Stimulated activated naive B cell treated with anti-CD40 and anti-IgM and Interleukin-4, amounts not matched to agents 10 μg/mL and 1 μg/mL and 100 μg/mL, for 72 hours (primary cell): ENCODE measurements at regions not wholly inside any gene's neighbourhood (a gene's known extent, or its start where the extent isn't known, plus 50 kb on each side); places are given as distances from the start of the nearest gene placed in this dataset.
"Not testable (repeated sequence)": the region's sequence is repeated elsewhere in the genome, so short reads cannot be mapped to it uniquely, and the experiment has no call there.

Experiments used
- ATAC-seq, 2 donors: fragments of 150-1000 bp; cut with Tn5 transposase; replicated peaks; 2 replicates each; pipeline ENCODE4 v1.10.0; 2021; ENCODE audit warnings: moderate library complexity in 1 of 2
- DNase-seq: peaks from one replicate; pipeline ENCODE4 v3.0.0; 2021
- H3K27ac Mint-ChIP-seq: one replicate; pipeline ENCODE4 v1.8.0; 2022; ENCODE audit warnings: mild to moderate bottlenecking, mixed read lengths
- H3K27me3 Mint-ChIP-seq, 2 donors: one replicate each; pipeline ENCODE4 v1.8.0; 2022; ENCODE audit warnings: mixed read lengths in 2 of 2
- H3K36me3 Mint-ChIP-seq, 2 donors: one replicate each; pipeline ENCODE4 v1.8.0; 2022; ENCODE audit warnings: mixed read lengths in 2 of 2, mild to moderate bottlenecking in 1 of 2
- H3K4me1 Mint-ChIP-seq, 2 donors: one replicate each; pipeline ENCODE4 v1.8.0; 2022; ENCODE audit warnings: mixed read lengths in 2 of 2, mild to moderate bottlenecking in 1 of 2
- H3K4me3 Mint-ChIP-seq, 2 donors: one replicate each; pipeline ENCODE4 v1.8.0; 2022; ENCODE audit warnings: mild to moderate bottlenecking in 2 of 2, mixed read lengths in 2 of 2, moderate library complexity in 1 of 2
- H3K9me3 Mint-ChIP-seq, 2 donors: one replicate each; pipeline ENCODE4 v1.8.0; 2022; ENCODE audit warnings: mixed read lengths in 2 of 2, mild to moderate bottlenecking in 1 of 2

DNA sequence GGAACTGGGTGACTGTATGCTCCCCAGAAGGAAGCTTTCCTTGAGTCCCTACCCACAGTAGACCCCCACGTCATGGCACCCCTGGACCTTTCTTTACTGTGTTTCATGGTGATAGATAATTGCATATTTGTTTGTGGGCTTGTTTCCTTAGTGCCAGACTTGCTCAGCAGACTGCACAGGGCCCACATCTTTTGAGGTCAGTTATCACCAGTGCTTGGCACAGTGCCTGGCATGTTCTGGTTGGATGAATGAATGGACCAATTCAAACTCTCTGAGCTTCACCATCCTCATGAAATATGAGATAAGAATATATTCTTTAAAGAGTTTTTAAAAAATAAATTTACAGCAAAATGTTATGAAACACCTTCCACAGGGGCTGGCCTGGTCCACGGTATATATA lies 78.4 kb upstream of the EMX2 start:
- DNase-seq (no peak), ATAC-seq (no peak)
- Mint-ChIP-seq H3K9me3 (peaks cover 0 to 2% of the 10 kb centered on the region in 2 donors), H3K27ac (no peak overlapping the region), H3K36me3 (no peaks in the 10 kb centered on the region), H3K27me3 (peaks cover 6 to 7% of the 10 kb centered on the region in 2 donors), H3K4me1 (peaks cover 0 to 3% of the 10 kb centered on the region in 2 donors), H3K4me3 (no peak overlapping the region)

DNA sequence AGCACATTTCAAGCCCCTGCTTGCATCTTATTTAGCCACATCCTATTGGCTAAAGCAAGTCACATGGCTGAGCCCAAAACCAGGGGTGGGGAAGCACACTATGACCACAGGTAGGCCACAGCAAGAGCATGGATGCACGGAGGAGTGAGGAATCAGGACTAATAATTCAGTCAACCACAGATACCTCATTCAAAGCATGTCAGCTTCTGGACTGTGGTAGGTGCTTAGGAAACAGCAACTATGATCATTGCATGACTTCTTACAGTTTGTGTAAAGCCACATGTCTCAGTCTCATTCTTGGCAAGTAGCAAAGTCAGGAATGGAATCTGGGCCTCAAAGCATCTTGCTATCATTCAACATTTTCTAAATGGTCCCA lies 79.0 kb upstream of the EMX2 start:
- H3K27me3 Mint-ChIP-seq: peaks cover 7 to 12% of the 10 kb centered on the region in 2 donors
- peaks cover 0 to 2% of the 10 kb centered on the region in 2 donors for H3K9me3 Mint-ChIP-seq
- no peak overlapping the region for H3K4me3 Mint-ChIP-seq

DNA sequence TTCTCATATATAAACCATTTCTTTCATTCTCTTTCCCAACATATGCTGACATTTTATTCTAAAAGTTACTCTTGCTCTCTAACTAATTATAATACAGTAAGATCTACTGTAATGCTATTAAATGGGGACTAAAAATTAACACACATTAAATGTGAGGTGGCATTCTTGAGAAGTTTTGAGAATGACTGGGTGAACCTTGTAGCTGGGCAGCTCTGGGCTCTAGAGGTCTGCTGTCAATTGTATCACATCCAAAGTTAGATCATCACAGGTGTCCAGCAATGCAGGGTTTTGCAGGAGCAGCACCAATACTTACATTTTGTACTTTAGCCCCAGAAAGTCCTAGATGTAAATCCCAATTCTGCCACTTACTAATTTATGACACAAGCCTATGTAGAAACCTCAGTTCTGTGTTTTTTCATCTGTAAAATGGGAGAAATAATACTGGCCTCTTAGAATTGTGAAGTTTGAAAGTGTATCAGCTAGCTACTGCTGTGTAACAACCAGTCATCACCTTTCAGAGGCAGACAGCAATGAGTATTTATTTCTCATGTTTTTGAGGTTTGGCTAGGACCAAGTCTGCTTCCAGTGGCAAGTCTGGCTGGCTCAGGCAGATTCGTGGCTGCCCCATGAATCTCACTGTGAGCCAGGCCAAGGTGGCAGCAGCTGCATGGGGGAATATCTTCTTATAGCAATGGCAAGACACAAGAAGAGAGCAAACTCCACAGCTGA lies 79.6 kb upstream of the EMX2 start:
- ATAC-seq (no peak), DNase-seq (no peak)
- Mint-ChIP-seq H3K36me3 (no peaks in the 10 kb centered on the region), H3K4me1 (peaks cover 0 to 3% of the 10 kb centered on the region in 2 donors), H3K9me3 (peaks cover 0 to 2% of the 10 kb centered on the region in 2 donors), H3K27ac (no peak overlapping the region), H3K4me3 (no peak overlapping the region), H3K27me3 (peaks cover 7 to 18% of the 10 kb centered on the region in 2 donors)

More for the DNA sequence above, 79.0 kb upstream of the EMX2 start:
- ATAC-seq (peak in 1 of 2 donors; percentile 22), DNase-seq (no peak)
- Mint-ChIP-seq H3K4me1 (peaks cover 0 to 3% of the 10 kb centered on the region in 2 donors), H3K27ac (no peak overlapping the region), H3K36me3 (no peaks in the 10 kb centered on the region)

DNA sequence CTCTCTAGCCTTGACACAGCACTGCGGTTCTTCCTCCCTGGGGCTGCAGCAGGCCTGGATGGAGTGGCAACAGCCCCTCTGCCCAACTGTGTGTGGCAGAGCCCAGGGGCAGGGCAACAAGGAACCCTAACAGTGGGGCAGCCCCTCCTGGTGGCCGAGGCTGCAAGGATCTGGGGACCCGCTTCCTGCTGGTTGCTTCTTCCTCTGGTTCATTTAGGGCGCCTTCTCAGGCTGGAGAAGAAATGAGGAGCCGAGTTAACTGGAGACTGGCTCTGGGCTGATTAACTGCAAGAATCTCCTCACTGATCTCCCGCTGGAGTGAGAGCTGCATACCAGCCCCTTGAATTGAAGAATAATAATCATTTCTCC lies 80.1 kb upstream of the EMX2 start:
- H3K27me3 Mint-ChIP-seq: peaks cover 7 to 24% of the 10 kb centered on the region in 2 donors
- peaks cover 0 to 3% of the 10 kb centered on the region in 2 donors for H3K4me1 Mint-ChIP-seq
- H3K36me3 Mint-ChIP-seq: no peaks in the 10 kb centered on the region
- H3K9me3 Mint-ChIP-seq: peaks cover 0 to 2% of the 10 kb centered on the region in 2 donors
- no peak overlapping the region for H3K4me3 Mint-ChIP-seq
- no peak for ATAC-seq
- H3K27ac Mint-ChIP-seq: no peak overlapping the region
- DNase-seq: no peak

DNA sequence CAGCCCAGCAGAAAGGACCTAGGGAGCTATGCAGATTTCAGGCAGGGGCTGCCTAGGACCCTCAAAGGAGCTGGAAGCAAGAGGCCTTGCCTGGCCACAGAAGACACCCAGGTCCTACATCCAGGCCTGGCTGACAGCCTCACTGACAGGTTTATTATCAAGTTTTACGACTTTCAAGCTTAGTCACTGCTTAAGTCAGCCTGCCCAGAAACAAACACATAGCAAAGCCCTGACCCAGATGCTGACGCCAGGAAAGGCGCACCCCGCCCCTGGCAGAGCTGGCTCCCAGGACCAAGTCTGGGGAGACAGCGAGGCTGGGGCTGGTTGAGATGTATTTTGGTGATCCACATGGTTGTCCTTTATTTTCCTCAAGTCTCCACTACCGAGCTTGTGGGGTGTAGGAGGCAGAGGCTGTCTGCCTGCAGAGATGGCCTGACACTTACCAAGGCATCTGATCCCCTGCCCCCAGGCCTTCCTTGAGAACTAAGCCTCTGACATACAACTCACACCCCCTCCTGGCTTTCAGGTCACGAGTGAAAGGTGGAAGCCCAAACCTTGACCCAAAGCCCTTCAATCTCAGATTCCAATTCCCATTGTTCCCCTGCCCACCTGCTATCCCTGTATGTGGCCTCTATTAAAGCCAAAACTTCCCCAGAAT lies 80.7 kb upstream of the EMX2 start:
- Mint-ChIP-seq H3K4me1 (peaks cover 0 to 3% of the 10 kb centered on the region in 2 donors), H3K36me3 (no peaks in the 10 kb centered on the region), H3K9me3 (peaks cover 0 to 2% of the 10 kb centered on the region in 2 donors), H3K27me3 (peaks cover 9 to 25% of the 10 kb centered on the region in 2 donors), H3K27ac (no peak overlapping the region), H3K4me3 (no peak overlapping the region)
- DNase-seq (no peak), ATAC-seq (no peak)

DNA sequence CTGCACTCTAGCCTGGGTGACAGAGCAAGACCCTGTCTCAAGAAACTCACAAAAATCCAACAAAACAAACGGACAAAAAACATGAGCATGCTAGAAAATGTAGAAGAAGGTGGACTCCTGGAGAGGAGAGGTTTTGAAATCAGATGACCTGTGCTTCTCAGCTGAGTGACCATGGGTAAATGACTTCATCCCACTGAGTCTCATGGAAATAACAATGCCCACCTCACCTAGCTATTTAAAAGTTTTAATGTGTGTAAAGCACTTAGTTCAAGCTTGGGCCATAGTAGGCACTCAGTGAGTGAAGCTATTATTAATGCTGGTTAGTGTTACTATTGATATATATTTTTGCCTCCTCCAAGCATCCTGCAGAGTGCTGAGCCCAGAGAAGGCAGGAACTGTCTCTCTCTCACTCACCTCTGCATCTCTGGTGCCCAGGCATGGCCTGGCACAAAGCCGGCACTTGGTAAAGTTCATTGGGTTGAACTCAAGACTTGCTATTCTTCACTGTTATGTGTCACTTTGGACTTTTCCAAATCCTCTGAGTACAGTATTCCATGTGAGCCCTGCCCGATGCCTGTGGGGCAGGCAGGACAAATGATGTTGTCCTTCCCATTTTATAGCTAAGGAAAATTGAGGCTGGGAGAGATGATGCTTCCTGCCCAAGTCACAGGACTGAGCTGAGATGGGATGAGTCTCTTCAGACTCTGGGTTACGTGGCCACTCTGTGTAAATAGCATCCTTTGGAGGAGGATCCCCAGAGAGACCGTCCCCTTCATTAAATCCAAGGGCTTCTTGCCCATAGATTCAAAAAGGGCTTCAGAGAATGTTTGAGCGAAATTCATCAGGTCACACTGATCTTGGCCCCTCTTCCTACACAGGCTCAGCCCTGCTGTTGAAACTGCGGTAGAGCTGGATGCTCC lies 81.4 kb upstream of the EMX2 start:
- DNase-seq (no peak), ATAC-seq (no peak)
- H3K27me3 Mint-ChIP-seq: peaks cover 13 to 25% of the 10 kb centered on the region in 2 donors
- H3K4me1 Mint-ChIP-seq: peaks cover 0 to 3% of the 10 kb centered on the region in 2 donors
- H3K4me3 Mint-ChIP-seq: no peak overlapping the region
- no peak overlapping the region for H3K27ac Mint-ChIP-seq
- no peaks in the 10 kb centered on the region for H3K36me3 Mint-ChIP-seq
- peaks cover 0 to 2% of the 10 kb centered on the region in 2 donors for H3K9me3 Mint-ChIP-seq

DNA sequence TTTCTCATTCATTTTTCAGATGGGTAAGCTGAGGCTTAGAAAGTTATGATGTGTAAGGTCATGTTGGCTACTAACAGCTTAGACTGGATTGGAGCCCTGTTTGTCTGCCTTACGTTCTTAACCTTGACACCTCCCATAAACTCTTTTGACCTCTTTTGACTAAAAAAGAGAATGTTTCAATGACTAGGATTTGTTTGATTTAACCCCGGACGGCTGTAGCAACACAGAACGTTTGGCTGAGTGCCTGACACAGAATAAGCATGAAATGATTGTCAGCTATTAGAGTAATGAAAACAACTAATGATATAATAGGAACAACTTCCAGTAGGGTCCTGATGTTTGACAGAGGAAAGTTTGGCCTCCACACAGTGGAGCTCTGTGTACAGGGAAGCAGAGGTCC lies 83.3 kb upstream of the PDZD8 start:
- ATAC-seq (no peak), DNase-seq (no peak)
- Mint-ChIP-seq H3K27me3 (peaks cover 19 to 37% of the 10 kb centered on the region in 2 donors), H3K36me3 (peaks cover 0 to 2% of the 10 kb centered on the region in 2 donors), H3K4me1 (peaks cover 0 to 3% of the 10 kb centered on the region in 2 donors), H3K9me3 (peaks cover 0 to 7% of the 10 kb centered on the region in 2 donors), H3K27ac (no peak overlapping the region), H3K4me3 (no peak overlapping the region)

DNA sequence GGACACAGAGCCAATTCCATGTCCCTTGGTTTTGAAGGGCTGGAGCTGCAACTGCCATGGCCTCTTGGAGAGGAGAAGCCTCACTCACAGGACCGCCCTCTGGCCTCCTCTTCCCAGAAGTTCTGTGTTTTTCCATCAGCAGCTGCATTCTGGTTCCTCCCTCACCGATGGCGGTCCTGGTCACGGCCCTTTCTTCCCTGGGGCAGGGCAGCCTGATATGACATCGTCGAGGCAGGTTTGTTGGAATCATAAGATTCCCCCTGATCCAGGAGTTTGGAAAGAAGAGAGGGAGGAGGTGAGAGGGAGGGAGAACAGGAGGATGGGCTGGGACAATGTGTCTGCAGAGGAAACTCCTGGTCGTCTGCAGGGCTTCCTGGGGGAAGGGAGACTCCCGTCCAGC lies 82.7 kb upstream of the PDZD8 start:
- H3K4me1 Mint-ChIP-seq: peaks cover 0 to 3% of the 10 kb centered on the region in 2 donors
- ATAC-seq (no peak), DNase-seq (no peak)
- peaks cover 5 to 10% of the 10 kb centered on the region in 2 donors for H3K9me3 Mint-ChIP-seq
- H3K27ac Mint-ChIP-seq: no peak overlapping the region
- H3K27me3 Mint-ChIP-seq: peaks cover 19 to 41% of the 10 kb centered on the region in 2 donors
- peaks cover 0 to 2% of the 10 kb centered on the region in 2 donors for H3K36me3 Mint-ChIP-seq
- H3K4me3 Mint-ChIP-seq: no peak overlapping the region

DNA sequence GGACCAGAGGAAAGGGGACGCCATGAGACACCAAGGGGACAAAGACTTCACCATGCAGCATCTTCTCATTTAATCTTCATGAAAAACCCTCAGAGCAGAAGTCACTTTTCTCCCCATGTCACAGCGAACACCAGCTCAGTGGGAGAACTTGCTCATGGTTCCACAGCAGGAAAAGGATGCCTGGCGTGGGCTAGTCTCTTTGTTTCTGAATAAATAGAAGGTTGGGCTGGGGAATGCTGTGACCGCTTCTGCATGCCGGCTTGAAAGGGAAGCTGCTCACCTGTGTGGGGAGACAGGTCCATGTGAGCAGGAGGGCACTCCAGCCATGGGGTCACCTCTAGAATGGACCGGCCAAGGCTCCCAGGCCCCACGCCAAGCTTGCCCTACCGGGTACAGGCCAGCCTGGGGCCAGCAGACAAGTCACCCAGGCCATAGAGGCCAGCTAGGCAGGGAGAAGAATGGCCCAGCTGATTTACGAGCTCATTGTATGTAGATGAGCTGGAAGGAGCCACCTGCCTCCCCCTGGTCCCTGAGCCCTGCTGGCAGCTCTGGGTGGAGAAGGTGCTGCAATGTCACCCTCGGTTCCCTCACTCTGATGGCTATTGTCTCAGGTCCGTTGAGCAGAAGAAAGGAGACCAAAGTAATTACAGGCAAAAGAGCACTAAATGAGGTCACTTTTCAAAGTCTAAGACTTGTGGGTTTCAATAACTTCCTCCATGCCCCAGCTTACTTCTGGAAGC lies 82.0 kb upstream of the PDZD8 start:
- H3K27me3 Mint-ChIP-seq: peaks cover 16 to 38% of the 10 kb centered on the region in 2 donors
- peaks cover 9 to 13% of the 10 kb centered on the region in 2 donors for H3K9me3 Mint-ChIP-seq
- no peak for DNase-seq
- peaks cover 0 to 2% of the 10 kb centered on the region in 2 donors for H3K36me3 Mint-ChIP-seq
- H3K4me1 Mint-ChIP-seq: peaks cover 0 to 2% of the 10 kb centered on the region in 2 donors
- no peak for ATAC-seq
- no peak overlapping the region for H3K27ac Mint-ChIP-seq
- no peak overlapping the region for H3K4me3 Mint-ChIP-seq

DNA sequence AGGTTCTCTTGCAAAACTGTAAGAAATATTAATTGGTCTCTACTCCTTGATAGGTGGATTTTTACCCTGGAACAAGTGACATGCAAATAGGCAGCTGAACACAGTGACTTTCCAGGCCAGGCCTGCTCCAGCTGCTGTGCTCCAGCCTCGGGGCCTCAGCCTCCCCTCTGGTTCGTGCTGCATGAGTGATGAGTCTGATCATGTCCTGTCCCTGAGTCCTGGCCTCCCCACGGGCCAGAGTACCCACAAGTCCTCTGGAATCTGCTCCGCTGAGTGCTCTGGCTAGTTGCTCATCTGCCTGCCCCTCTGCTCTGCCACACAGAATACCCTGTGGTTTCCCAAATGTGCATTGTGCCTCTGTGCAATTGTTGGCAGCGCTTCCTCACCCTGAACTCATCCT lies 80.1 kb upstream of the PDZD8 start:
- no peak overlapping the region for H3K27ac Mint-ChIP-seq
- peaks cover 18 to 37% of the 10 kb centered on the region in 2 donors for H3K27me3 Mint-ChIP-seq
- no peak overlapping the region for H3K4me3 Mint-ChIP-seq
- H3K36me3 Mint-ChIP-seq: peaks cover 0 to 2% of the 10 kb centered on the region in 2 donors
- H3K4me1 Mint-ChIP-seq: peaks cover 0 to 1% of the 10 kb centered on the region in 2 donors
- ATAC-seq (no peak), DNase-seq (no peak)
- peaks cover 9 to 13% of the 10 kb centered on the region in 2 donors for H3K9me3 Mint-ChIP-seq

DNA sequence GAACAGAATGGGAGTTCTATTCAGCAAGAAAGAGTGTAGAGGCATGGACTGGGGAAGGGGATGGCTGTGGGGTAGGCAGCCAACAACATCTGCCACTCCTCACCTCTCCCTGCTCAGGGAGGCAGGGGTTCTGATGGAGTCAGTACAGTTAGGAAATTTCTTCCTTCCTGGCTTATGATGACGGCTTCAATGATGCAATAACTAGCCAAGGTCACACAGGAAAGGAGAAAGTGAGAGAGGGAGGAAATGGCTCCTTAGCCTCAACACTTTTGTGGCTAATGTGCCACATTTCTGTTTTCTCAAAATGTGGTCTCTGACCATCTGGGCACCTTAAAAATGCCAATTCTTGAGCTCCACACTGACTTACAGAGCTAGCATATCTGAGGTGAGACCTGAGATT lies 79.3 kb upstream of the PDZD8 start:
- H3K27ac Mint-ChIP-seq: no peak overlapping the region
- no peak for ATAC-seq
- H3K9me3 Mint-ChIP-seq: peaks cover 9 to 15% of the 10 kb centered on the region in 2 donors
- peaks cover 18 to 37% of the 10 kb centered on the region in 2 donors for H3K27me3 Mint-ChIP-seq
- H3K36me3 Mint-ChIP-seq: peaks cover 0 to 2% of the 10 kb centered on the region in 2 donors
- no peak for DNase-seq
- no peaks in the 10 kb centered on the region for H3K4me1 Mint-ChIP-seq
- no peak overlapping the region for H3K4me3 Mint-ChIP-seq

DNA sequence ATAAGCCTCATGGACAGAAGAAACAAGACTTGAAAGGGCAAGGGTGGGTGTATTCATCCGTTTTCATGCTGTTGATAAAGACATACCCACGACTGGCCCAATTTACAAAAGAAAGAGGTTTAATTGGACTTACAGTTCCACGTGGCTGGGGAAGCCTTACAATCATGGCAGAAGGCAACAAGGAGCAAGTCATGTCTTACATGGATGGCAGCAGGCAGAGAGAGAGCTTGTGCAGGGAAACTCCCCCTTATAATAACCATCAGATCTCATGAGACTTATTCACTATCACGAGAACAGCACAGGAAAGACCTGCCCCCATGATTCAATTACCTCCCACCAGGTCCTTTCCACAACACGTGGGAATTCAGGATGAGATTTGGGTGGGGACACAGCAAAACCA lies 78.2 kb upstream of the PDZD8 start:
- H3K36me3 Mint-ChIP-seq, H3K4me1 Mint-ChIP-seq, H3K4me3 Mint-ChIP-seq, H3K27ac Mint-ChIP-seq, DNase-seq, ATAC-seq: not testable (repeated sequence)
- Mint-ChIP-seq H3K9me3 (peaks cover 9 to 15% of the 10 kb centered on the region in 2 donors), H3K27me3 (peaks cover 18 to 29% of the 10 kb centered on the region in 2 donors)

DNA sequence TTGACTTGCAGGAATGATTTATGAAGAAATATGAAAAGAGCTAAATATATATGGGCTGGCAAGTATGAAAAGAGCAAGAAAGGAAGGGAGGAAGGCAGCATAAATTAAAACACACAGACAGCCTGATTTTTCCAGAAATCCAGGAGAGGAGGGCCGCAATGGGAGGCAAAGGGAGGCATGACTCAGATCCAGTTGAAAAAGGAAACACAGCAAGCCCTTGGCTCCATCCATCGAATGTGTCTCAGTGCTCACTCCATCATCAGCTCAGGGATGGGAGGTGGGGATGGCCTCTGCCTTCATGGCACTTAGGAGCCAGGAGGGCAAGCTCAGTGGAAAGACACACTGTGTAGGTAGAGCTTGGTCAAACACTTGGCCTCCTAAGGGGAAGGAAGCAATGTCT lies 75.7 kb upstream of the PDZD8 start:
- Mint-ChIP-seq H3K36me3 (peaks cover 0 to 3% of the 10 kb centered on the region in 2 donors), H3K27ac (no peak overlapping the region), H3K9me3 (peaks cover 18 to 22% of the 10 kb centered on the region in 2 donors), H3K4me1 (no peaks in the 10 kb centered on the region), H3K27me3 (peaks cover 16 to 18% of the 10 kb centered on the region in 2 donors), H3K4me3 (no peak overlapping the region)
- ATAC-seq (no peak), DNase-seq (no peak)
